ENCODE measurements at regions not wholly inside any gene's neighbourhood (a gene's known extent, or its start where the extent isn't known, plus 50 kb on each side); places are given as distances from the start of the nearest gene placed in this dataset.

- TF ChIP-seq, protein P1, sequence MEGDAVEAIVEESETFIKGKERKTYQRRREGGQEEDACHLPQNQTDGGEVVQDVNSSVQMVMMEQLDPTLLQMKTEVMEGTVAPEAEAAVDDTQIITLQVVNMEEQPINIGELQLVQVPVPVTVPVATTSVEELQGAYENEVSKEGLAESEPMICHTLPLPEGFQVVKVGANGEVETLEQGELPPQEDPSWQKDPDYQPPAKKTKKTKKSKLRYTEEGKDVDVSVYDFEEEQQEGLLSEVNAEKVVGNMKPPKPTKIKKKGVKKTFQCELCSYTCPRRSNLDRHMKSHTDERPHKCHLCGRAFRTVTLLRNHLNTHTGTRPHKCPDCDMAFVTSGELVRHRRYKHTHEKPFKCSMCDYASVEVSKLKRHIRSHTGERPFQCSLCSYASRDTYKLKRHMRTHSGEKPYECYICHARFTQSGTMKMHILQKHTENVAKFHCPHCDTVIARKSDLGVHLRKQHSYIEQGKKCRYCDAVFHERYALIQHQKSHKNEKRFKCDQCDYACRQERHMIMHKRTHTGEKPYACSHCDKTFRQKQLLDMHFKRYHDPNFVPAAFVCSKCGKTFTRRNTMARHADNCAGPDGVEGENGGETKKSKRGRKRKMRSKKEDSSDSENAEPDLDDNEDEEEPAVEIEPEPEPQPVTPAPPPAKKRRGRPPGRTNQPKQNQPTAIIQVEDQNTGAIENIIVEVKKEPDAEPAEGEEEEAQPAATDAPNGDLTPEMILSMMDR (conservative IDR thresholded peaks at IDR 0.05 in 1 of 2, IDR thresholded peaks at IDR 0.05 in 1 of 2; ENCODE audit: extremely low read depth in 1 of 2, insufficient read depth in 1 of 2, low read depth in 1 of 2, low read length in 2 of 2): no peak
- no peak for TF ChIP-seq EZH2 (IDR thresholded peaks at IDR 0.05; ENCODE audit: borderline replicate concordance, low read length)
Observed at GRCh38 chr2:852168-852567, 98.5 kb upstream of the SNTG2 start.
